GM13977 (cell line): ENCODE measurements at regions not wholly inside any gene's neighbourhood (a gene's known extent, or its start where the extent isn't known, plus 50 kb on each side); places are given as distances from the start of the nearest gene placed in this dataset.

Experiments used
- DNase-seq: peaks from one replicate; pipeline ENCODE4 v3.0.0; 2012; ENCODE audit warnings: low spot score
- CTCF ChIP-seq: IDR thresholded peaks from 2 replicates; pipeline ENCODE4 v1.5.1; 2012; ENCODE audit warnings: mild to moderate bottlenecking, control low read depth; ENCODE audit not compliant: insufficient read depth; ENCODE audit errors: extremely low read depth, missing control alignments
- in situ Hi-C: fragments of 300-500 bp; cut with MboI; formaldehyde crosslinking; loops from one replicate; pipeline ENCODE4 v1.12.0; 2022; ENCODE audit warnings: low sequenced_read_pairs, low pct_unique_long_range_greater_than_20kb, mixed read lengths, inconsistent platforms; ENCODE audit not compliant: unreplicated experiment

GRCh38 chr3:81863756-81864155 is 102.3 kb upstream of the GBE1 start:
- in situ Hi-C loops: no loop called here
- TF ChIP-seq CTCF: no peak
- no peak for DNase-seq

GRCh38 chr3:81861593-81861992 is 100.1 kb upstream of the GBE1 start:
- in situ Hi-C loops: no loop called here
- no peak for TF ChIP-seq CTCF
- DNase-seq: no peak

GRCh38 chr3:81859524-81859923 is 98.1 kb upstream of the GBE1 start:
- TF ChIP-seq CTCF: no peak
- in situ Hi-C loops: no loop called here

GRCh38 chr3:81853431-81853830 is 92.0 kb upstream of the GBE1 start:
- in situ Hi-C loops: no loop called here
- no peak for TF ChIP-seq CTCF

More at GRCh38 chr3:81859524-81859923, 98.1 kb upstream of the GBE1 start:
- no peak for DNase-seq

GRCh38 chr3:81851176-81851575 is 89.7 kb upstream of the GBE1 start:
- in situ Hi-C loops: no loop called here
- DNase-seq: no peak
- no peak for TF ChIP-seq CTCF

More at GRCh38 chr3:81853431-81853830, 92.0 kb upstream of the GBE1 start:
- no peak for DNase-seq

GRCh38 chr3:81846988-81847387 is 85.5 kb upstream of the GBE1 start:
- DNase-seq: no peak
- TF ChIP-seq CTCF: no peak
- in situ Hi-C loops: no loop called here

- in situ Hi-C loops: no loop called here
- no peak for DNase-seq
- no peak for TF ChIP-seq CTCF
These were observed 80.1 kb upstream of the GBE1 start for GRCh38 chr3:81841540-81841939.
